DMS79 treated with DMSO at 0.1 percent for 48 hours (cell line): ENCODE measurements at regions not wholly inside any gene's neighbourhood (a gene's known extent, or its start where the extent isn't known, plus 50 kb on each side); places are given as distances from the start of the nearest gene placed in this dataset.

Source experiments
- DNase-seq: peaks from one replicate; lab custom pipeline; 2025; lab: John Stamatoyannopoulos, UW

DNA sequence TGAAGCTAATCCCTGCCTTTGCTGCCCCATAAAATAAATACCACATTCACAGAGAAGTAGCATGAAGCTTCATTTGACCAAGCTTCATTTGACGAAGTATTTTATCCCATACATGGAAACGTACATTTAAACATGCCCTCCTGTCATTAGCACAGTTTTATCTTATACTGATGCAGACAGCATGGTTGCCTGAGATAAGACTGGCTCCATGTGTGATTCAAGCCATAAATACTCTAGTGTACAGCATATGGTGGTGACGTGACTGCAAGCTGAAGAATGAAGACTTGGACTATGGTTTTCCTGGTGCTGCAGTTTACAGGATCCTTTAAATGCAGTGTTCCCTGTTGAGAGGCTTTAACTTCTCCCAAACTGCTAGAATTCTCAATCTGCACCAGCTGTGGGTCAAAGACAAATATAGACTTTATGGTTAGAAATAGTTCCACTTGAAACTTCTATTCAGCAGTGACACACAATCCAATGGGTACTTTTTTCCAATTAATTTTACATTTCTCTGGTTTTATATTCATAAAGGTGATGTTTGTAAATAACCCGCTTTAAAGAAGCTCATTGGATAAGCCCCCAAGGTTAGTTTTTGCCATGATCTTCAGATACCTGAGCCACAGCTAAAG, 64.9 kb downstream of the CYB561 start:
- no peak for DNase-seq

- no peak for DNase-seq
Measured at GRCh38 chr17:63382136-63382535, 64.0 kb downstream of the CYB561 start.
